ENCODE measurements at regions not wholly inside any gene's neighbourhood (a gene's known extent, or its start where the extent isn't known, plus 50 kb on each side); places are given as distances from the start of the nearest gene placed in this dataset.
A peak's percentile ranks its signal among the peaks of the same experiment; 100 is the strongest.
"Not testable (repeated sequence)": the region's sequence is repeated elsewhere in the genome, so short reads cannot be mapped to it uniquely, and the experiment has no call there.

GRCh38 chr5:33206962-33207506 lies 233.7 kb upstream of the TARS1 start:
- intact Hi-C loops (cut with DNase I, micrococcal nuclease): no loop called here
- Histone ChIP-seq H3K36me3 (ENCODE audit: low read depth) (no peaks in the 10 kb centered on the region), H3K9me3 (no peaks in the 10 kb centered on the region), H3K4me3 (no peak overlapping the region), H3K4me1 (ENCODE audit: low read depth) (peaks cover 10% of the 10 kb centered on the region)
- DNase-seq (no peak), ATAC-seq (peak; percentile 59)
- TF ChIP-seq CTCF (IDR thresholded peaks at IDR 0.05): no peak

DNA sequence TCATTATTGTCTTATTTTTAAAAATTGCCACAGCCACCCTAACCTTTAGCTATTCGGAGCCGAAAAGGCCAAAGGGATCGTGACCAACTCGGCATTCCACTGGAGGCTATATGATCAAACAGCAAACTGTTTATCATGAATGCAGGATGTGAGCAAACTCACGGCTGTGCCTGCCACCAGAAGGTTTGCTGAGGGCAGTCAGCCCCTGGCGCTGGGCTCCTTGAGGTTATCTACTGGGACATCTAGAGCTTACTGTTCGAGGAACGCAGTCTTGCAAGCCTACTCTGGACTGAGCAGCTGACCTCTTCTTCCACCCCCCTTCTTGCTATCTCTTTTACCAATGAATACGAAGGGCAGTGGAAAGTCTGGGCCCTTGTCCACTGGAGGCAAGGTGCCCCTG lies 231.5 kb upstream of the TARS1 start:
- ATAC-seq (no peak), DNase-seq (no peak)
- H3K4me3 ChIP-seq: no peak overlapping the region
- H3K4me1 ChIP-seq (ENCODE audit: low read depth): peaks cover 10% of the 10 kb centered on the region
- no peaks in the 10 kb centered on the region for H3K36me3 ChIP-seq (ENCODE audit: low read depth)
- H3K9me3 ChIP-seq: no peaks in the 10 kb centered on the region
- no peak for TF ChIP-seq CTCF (IDR thresholded peaks at IDR 0.05)
- intact Hi-C loops (cut with DNase I, micrococcal nuclease): no loop called here

DNA sequence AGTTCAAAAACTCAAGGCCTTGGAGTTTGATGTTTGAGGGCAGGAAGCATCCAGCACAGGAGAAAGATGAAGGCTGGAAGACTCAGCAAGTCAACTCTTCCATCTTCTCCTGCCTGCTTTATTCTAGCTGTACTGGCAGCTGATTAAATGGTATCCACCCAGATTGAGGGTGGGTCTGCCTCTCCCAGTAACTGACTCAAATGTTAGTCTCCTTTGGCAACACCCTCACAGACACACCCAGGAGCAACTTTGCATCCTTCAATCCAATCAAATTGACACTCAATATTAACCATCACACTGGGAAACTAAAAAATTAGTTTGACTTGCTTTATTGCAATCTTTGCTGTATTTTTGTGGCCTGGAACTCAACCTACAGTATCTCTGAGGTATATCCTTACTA lies 230.5 kb upstream of the TARS1 start:
- peak in 1 of 3 donors; percentile 2 for DNase-seq
- H3K4me3 ChIP-seq; intact Hi-C loops (cut with DNase I, micrococcal nuclease); ATAC-seq; H3K9me3 ChIP-seq; H3K36me3 ChIP-seq (ENCODE audit: low read depth): not testable (repeated sequence)
- H3K4me1 ChIP-seq (ENCODE audit: low read depth): peaks cover 10% of the 10 kb centered on the region

DNA sequence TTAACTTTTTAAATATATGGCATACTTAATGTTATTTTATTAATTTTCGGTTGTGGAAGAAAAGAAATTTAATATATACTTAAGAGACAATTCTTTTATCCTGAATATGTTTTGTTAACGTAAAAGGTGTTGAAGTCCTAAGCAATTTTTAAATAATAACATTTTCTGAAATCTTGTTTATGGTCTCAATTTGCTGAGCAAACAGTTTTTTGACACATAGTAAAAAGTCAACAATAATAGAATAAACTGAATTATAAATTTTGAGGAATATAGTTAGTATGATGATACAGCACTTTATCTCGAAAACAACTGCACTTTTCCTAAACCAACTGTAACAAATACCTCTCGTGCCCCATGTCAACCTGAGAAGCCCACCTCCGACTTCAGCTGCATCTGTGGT lies 229.8 kb upstream of the TARS1 start:
- Histone ChIP-seq H3K4me1 (ENCODE audit: low read depth) (peaks cover 8% of the 10 kb centered on the region), H3K4me3 (no peak overlapping the region), H3K9me3 (no peaks in the 10 kb centered on the region), H3K36me3 (ENCODE audit: low read depth) (no peaks in the 10 kb centered on the region)
- DNase-seq (no peak), ATAC-seq (no peak)
- no peak for TF ChIP-seq CTCF (IDR thresholded peaks at IDR 0.05)
- intact Hi-C loops (cut with DNase I, micrococcal nuclease): no loop called here

DNA sequence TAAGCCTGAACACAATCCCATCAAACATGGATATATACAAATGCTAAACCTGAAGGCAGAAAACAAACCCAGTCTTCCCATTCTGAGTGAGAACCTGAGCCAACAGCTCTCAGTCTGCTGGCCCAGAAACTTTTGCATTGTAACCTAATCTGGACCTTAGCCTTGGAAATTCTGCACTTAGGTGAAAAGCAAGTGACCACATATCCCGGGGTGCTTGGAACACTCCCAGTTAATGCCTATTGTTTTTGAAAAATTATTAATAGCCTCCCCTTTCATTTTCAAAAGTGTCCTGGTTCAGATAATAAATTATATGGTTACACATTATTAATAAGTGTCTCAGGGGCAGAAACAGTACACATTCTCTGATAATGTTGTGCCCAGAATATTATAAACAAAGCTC lies 228.3 kb upstream of the TARS1 start:
- DNase-seq (no peak), ATAC-seq (no peak)
- intact Hi-C loops (cut with DNase I, micrococcal nuclease): no loop called here
- H3K4me3 ChIP-seq: no peak overlapping the region
- no peaks in the 10 kb centered on the region for H3K9me3 ChIP-seq
- H3K36me3 ChIP-seq (ENCODE audit: low read depth): no peaks in the 10 kb centered on the region
- no peak for TF ChIP-seq CTCF (IDR thresholded peaks at IDR 0.05)
- no peaks in the 10 kb centered on the region for H3K4me1 ChIP-seq (ENCODE audit: low read depth)

DNA sequence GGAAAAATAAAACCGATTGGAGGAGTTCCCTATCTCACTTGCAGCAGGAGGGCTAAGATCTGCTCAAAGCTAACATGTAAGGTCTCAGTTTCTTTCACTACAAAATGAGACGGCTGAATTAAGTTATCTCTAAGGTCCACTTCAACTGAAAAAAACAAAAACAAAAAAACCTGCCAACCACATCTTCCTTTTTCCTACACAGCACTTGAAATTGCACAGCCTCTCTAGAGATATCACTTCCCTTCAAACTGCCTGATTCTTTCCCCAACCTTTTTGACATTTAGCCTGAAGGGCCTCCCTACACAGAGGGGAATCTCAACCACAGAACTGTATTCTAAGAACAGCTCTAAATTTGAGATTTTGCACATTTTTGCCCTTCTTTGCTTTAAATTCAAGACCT lies 227.9 kb upstream of the TARS1 start:
- intact Hi-C loops (cut with DNase I, micrococcal nuclease): no loop called here
- H3K36me3 ChIP-seq (ENCODE audit: low read depth): no peaks in the 10 kb centered on the region
- DNase-seq: no peak

More for the DNA sequence above, 227.9 kb upstream of the TARS1 start:
- Histone ChIP-seq H3K4me3 (no peak overlapping the region), H3K9me3 (no peaks in the 10 kb centered on the region), H3K4me1 (ENCODE audit: low read depth) (no peaks in the 10 kb centered on the region)
- TF ChIP-seq CTCF (IDR thresholded peaks at IDR 0.05): no peak
- ATAC-seq: no peak
